HG03521 (cell line): ENCODE measurements at regions not wholly inside any gene's neighbourhood (a gene's known extent, or its start where the extent isn't known, plus 50 kb on each side); places are given as distances from the start of the nearest gene placed in this dataset.

ENCODE experiments used
- ATAC-seq: cut with Tn5 transposase; IDR thresholded peaks from one replicate; pipeline ENCODE4 v1.9.1; 2021; ENCODE audit warnings: mild to moderate bottlenecking, moderate library complexity; ENCODE audit not compliant: unreplicated experiment

DNA sequence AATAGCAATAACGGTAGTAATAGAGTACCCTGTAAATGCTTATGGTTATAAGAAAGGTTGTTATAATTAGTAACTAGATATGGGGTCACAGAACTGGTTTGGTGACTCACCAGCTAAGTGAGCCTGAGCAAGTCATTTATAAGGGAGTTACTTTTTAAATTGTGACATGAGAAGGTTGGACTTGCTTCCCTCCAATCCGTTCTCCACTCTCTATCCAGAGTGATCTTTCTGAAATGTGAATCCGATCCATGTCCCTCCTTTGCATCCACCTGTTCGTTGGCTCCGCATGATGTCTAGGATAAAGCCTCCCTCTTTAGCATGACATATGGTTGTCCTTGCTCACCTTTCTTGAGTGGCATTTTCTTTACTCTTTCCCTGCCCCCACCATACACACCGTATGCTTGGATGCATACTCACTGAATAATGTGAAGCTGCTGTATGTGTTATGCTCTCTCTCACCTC lies 83.1 kb downstream of the CDC42EP3 start:
- ATAC-seq, result no peak

DNA sequence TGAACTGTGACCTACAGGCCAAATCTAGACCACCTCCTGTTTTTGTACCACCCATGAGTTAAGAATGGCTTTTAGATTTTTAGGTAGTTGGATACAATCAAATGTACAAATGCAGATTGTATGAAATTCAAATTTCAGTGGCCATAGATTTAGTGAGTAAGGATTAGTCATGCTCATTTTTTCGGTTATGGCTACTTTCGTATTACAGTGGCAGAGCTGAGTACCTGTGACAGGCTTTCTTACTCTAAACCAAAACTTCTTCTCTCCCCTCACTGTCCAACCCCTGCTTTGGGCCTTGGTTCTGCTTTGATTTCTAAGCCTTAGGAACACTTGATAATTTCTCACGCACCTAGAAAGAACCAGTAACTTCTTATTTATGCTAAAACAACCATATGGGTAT lies 82.1 kb downstream of the CDC42EP3 start:
- no peak for ATAC-seq

DNA sequence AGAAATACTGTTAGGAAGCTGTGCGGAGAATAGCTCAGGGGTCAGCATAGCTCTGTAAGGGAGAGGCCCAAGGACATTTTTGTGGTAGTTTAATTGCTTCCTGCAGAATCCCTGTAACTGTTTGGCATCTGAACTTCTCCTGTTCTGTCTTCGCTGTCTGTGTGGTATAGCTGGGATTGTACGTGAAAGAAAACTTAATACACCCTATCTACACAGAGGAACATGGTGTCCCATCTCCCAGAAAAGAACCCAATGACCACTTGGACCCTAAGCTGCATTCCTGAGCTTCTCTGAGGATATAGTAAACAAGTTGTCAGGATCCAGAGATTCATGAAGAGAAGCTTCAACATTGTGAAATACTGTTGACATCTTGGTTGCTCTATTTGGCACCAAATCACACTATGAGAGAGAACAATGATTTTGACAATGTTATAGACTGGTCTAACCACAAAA lies 81.3 kb downstream of the CDC42EP3 start:
- no peak for ATAC-seq
